GM12872 (cell line): ENCODE measurements at regions not wholly inside any gene's neighbourhood (a gene's known extent, or its start where the extent isn't known, plus 50 kb on each side); places are given as distances from the start of the nearest gene placed in this dataset.

Experiments
- TF ChIP-seq, protein P1 (sequence below): IDR thresholded peaks from 3 replicates; pipeline ENCODE4 v1.5.1; 2011; ENCODE audit warnings: low read depth, mild to moderate bottlenecking, low read length, moderate library complexity; ENCODE audit not compliant: insufficient read depth

DNA sequence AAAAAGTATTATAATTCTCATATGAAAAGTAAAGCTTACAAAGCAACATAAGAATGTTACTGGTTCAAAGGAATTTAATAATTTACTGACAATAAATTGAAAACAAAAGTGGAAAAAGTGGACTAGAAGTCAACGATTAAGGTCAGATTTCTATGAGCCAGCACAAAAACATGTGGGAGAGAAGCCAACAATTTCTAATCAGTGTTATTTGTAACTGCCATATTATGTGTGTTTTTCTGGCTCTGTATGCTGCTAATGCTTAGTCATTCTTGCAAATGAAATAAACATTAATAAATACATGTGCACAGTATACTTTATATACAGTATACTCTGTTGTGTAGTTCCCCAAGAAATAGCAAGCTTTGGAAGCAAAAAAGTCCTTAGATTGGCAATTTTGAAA is 301.3 kb upstream of the RGPD4 start:
- TF ChIP-seq, protein P1, sequence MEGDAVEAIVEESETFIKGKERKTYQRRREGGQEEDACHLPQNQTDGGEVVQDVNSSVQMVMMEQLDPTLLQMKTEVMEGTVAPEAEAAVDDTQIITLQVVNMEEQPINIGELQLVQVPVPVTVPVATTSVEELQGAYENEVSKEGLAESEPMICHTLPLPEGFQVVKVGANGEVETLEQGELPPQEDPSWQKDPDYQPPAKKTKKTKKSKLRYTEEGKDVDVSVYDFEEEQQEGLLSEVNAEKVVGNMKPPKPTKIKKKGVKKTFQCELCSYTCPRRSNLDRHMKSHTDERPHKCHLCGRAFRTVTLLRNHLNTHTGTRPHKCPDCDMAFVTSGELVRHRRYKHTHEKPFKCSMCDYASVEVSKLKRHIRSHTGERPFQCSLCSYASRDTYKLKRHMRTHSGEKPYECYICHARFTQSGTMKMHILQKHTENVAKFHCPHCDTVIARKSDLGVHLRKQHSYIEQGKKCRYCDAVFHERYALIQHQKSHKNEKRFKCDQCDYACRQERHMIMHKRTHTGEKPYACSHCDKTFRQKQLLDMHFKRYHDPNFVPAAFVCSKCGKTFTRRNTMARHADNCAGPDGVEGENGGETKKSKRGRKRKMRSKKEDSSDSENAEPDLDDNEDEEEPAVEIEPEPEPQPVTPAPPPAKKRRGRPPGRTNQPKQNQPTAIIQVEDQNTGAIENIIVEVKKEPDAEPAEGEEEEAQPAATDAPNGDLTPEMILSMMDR, result no peak

- TF ChIP-seq, protein P1, result no peak
Measured at GRCh38 chr2:107529146-107529545, 297.5 kb upstream of the RGPD4 start.

GRCh38 chr2:107530046-107530445 is 296.6 kb upstream of the RGPD4 start:
- TF ChIP-seq, protein P1, result no peak

- TF ChIP-seq, protein P1, result no peak
Measured at GRCh38 chr2:107534926-107535325, 291.8 kb upstream of the RGPD4 start.

GRCh38 chr2:107542314-107542740 is 284.4 kb upstream of the RGPD4 start:
- TF ChIP-seq, protein P1, result no peak

GRCh38 chr2:107543793-107544192 is 282.9 kb upstream of the RGPD4 start:
- TF ChIP-seq, protein P1, result no peak

- TF ChIP-seq, protein P1, result no peak
Measured at GRCh38 chr2:107545066-107545465, 281.6 kb upstream of the RGPD4 start.

GRCh38 chr2:107545851-107546250 is 280.8 kb upstream of the RGPD4 start:
- TF ChIP-seq, protein P1, result no peak
